Superior temporal gyrus (tissue), 1 donor: ENCODE measurements at regions not wholly inside any gene's neighbourhood (a gene's known extent, or its start where the extent isn't known, plus 50 kb on each side); places are given as distances from the start of the nearest gene placed in this dataset.
"Not testable (repeated sequence)": the region's sequence is repeated elsewhere in the genome, so short reads cannot be mapped to it uniquely, and the experiment has no call there.

Experiments used
- DNase-seq: peaks from one replicate; pipeline ENCODE4 v3.0.0-alpha.2; 2016; ENCODE audit errors: extremely low spot score

- DNase-seq, result no peak
Observed at GRCh38 chr17:71011391-71011790, 842.1 kb downstream of the KCNJ2 start.

DNA sequence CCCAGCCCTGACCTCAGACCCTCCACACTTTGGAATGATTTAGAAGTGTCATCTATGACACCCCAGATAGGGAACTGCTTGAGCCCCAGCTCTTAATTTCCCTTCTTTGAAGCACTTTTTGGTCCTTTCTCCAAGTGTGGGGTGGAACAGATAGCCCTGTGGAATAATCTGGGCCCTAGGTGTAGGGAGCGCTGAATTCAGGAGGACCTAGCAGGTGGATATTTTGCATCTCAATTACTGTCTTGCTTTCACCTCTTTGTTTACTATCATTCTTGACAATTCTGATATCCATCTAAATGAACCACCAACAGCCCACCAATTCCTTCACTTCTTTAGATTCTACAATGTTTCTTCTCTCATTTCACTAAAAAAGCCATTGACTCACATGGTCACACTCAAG lies 850.4 kb downstream of the KCNJ2 start:
- no peak for DNase-seq

- no peak for DNase-seq
Observed at GRCh38 chr17:71022758-71023157, 853.4 kb downstream of the KCNJ2 start.

- no peak for DNase-seq
Observed at GRCh38 chr17:71023249-71024030, 854.1 kb downstream of the KCNJ2 start.

DNA sequence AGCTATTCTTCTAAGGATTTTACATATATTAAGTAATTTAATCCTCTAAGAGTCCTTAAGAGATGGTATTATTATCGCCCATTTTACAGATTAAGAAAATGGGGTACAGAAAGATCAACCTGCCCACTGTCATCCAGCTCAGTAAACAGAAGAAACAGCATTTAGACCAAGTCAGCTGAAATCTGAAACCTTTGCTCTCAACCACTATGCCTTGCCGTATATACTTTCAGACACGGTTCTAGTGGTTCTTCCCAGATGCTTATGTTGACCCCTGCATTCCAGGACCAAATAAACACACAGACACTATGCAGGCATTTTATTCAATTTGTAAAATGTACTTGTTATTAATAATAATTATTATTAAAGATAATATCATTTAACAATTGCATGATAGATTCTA lies 854.8 kb downstream of the KCNJ2 start:
- no peak for DNase-seq

- DNase-seq, result no peak
Observed at GRCh38 chr17:71024969-71025368, 855.6 kb downstream of the KCNJ2 start.

- no peak for DNase-seq
Observed at GRCh38 chr17:71029246-71029645, 859.9 kb downstream of the KCNJ2 start.

GRCh38 chr17:71031286-71031685 lies 862.0 kb downstream of the KCNJ2 start:
- not testable (repeated sequence) for DNase-seq

GRCh38 chr17:71032746-71033273 lies 863.5 kb downstream of the KCNJ2 start:
- no peak for DNase-seq

- DNase-seq, result no peak
Observed at GRCh38 chr17:71033336-71033735, 864.0 kb downstream of the KCNJ2 start.

DNA sequence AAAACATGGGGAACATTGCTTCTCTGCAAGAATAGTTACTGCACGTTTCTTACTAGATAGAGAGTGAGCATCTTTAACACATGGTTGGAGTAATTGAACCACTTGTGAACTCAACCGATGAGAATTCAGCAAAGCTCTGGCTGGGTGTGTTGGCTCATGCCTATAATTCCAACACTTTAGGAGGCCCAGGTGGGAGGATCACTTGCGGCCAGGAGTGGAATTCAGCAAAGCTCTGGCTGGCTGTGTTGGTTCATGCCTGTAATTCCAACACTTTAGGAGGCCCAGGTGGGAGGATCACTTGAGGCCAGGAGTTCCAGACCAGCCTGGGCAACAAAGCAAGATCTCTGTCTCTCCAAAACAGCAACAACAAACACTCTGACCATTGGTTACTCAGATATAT lies 865.9 kb downstream of the KCNJ2 start:
- DNase-seq, result no peak

- DNase-seq, result no peak
Observed at GRCh38 chr17:71037386-71037785, 868.1 kb downstream of the KCNJ2 start.

GRCh38 chr17:71039391-71039790 lies 870.1 kb downstream of the KCNJ2 start:
- DNase-seq, result no peak

DNA sequence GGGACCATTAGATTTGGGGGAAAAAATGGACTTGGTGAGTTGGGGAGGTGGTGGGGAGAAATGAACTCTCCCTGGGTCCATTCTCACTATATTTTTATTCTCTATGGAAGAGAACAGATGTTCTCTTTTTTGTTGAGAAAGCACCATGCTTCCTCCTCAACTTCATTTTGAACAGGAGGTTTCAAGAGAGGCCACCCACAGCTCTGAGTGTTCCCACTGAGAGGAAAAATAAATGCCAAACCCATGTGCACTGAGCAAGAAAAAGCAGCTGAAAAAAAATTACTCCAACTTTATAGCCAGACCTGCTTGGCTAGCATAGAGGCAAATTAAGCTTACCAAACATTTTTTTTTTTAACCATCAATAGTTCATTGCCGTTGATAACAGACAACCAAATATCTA lies 883.6 kb downstream of the KCNJ2 start:
- peak; percentile 40 for DNase-seq

DNA sequence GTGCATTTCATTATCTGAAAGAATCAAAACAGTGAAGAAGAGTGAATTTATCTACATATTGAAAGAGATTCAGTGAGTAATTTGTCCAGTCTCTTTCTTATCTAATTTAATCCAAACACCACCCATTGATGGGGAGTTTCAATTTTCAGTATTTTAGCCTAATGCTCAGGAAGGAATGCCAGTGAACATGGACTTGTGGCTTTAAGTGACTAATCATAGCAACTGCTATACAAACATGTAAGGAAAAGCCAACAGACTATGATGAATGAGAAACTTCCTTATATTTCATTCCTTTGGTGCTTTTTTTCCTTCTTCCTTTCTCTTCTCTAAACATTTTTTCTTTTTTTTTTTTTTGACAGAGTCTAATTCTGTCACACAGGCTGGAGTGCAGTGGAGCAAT lies 885.8 kb downstream of the KCNJ2 start:
- no peak for DNase-seq

DNA sequence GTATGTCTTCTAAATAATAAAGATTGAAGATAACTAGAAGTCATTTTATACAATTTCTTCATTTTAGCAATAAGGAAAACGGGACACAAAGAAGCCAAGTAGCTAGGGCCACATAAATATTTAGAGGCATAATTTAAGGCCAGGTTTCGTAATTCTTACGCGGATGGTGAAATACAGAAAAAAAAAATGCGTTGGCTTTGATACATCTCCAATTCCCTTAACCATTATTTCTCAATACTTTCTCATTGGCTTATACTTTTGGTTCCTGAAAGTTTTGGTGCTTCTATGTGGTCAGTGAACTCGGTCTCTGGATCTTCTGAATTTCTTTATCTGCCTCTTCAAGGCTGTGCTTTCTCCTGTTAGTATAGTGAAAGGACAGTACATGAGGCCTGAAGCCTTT lies 888.1 kb downstream of the KCNJ2 start:
- no peak for DNase-seq

- no peak for DNase-seq
Observed at GRCh38 chr17:71057938-71058337, 888.6 kb downstream of the KCNJ2 start.

DNA sequence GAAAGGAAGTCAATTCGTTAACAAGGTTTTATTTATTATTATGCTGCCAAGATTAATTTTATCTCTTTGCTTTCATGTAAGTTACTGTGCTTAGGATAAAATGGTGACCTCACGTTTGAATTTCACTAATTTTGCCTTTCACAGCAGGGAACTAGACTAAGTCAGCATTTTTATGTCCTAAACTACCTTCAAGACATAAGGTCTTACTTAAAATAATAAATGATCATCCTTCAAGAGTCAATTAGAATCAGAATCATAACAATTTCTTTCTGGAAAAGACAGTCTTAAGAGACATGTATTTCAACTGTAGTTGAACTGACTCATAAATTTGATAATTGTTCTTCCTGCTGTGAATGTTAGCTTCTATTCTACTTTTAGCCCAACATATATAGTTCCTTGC lies 893.8 kb downstream of the KCNJ2 start:
- no peak for DNase-seq

GRCh38 chr17:71063559-71063958 lies 894.2 kb downstream of the KCNJ2 start:
- no peak for DNase-seq

- DNase-seq, result no peak
Observed at GRCh38 chr17:71067669-71068407, 898.5 kb downstream of the KCNJ2 start.

DNA sequence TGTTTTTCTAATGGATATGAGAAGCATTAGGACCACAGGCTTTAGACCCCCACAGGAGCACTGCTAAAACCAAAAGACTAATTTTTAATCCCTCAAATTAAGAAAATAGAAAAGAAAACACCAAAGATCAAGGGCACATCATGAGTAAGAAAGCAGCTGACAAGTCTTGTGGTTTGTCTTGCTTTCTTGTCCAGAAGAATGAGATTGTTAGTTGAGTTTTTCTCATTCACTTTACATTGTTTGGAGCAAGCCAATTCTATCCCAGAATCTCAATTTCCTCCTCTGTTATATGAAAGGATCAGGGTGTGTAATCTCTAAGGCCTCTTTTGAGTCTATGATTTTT lies 899.0 kb downstream of the KCNJ2 start:
- DNase-seq, result no peak

GRCh38 chr17:71071041-71071440 lies 901.7 kb downstream of the KCNJ2 start:
- DNase-seq, result no peak

- DNase-seq, result no peak
Observed at GRCh38 chr17:71071837-71072236, 902.5 kb downstream of the KCNJ2 start.
